ENCODE measurements at regions not wholly inside any gene's neighbourhood (a gene's known extent, or its start where the extent isn't known, plus 50 kb on each side); places are given as distances from the start of the nearest gene placed in this dataset.
"Not testable (repeated sequence)": the region's sequence is repeated elsewhere in the genome, so short reads cannot be mapped to it uniquely, and the experiment has no call there.

DNA sequence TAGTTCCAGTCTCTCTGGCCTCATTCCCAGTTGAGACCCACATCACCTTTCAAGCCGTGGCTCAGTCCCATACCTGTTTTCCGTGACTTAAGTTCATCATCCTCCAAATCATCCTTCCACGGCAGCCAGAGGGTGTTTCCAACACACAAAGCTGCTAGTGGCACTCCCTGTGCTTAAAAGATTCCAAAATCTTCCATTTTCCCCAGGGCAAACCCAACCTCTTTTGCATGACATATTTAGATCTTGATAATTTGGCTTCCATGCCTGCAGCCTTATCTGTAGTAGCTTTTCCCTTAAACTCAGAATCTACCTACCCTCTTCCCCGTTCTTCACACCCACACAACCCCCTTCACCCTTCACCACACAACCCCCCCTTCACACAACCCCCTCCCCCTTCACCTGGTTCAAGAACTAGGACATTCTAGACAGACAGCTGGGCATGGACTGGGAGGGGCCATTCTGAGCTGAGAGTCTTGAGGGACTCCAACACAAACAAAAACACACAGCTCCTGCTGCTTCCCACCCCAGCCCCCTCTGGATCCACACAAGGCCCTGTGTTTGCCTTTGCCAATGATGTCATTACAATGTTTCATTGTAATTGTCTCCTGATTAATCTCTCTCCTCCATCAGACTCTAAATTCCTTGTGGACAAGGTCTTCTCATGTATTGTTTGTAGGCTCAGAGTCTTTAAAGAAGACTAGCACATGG lies 268.2 kb downstream of the SH3GL2 start:
- no peak for DNase-seq (ENCODE audit: low spot score)

DNA sequence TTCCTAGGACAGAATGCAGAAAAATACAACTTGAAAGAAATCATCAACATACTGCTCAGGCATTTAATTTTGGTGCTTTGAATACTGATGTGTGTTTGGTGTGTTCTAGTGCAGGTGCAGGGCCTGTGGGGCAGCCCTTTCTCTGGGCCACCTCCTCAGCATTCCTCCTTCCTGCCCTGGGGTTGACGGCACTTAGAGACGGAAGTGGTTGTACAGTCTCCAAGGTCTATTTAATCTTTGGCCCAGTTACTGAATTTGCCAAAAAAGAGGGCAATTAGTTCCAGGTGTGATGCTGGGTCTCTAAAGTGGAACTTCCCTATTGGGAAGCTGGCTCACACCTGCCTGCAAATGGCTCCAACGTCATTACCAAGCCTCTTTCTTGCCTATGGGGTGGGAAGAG lies 269.0 kb downstream of the SH3GL2 start:
- no peak for DNase-seq (ENCODE audit: low spot score)

DNA sequence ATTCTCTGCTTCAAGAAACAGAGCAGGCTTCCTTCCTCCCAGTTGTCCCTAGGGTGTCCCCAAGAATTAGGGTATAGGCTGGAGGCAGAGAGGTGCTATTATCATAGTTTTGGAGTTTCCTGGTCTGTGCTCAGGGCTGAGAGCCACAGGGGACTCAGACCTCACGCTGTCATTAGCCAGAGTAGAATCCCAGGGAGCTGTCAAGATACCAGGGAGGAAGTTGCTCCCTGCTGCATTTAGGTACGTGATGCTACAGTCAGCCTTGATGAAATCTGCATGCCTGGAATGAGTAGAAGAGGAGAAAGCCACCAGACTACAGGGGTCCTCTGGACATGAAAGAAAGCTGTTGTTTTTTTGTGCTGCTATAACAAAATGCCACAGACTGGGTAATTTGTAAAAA lies 273.2 kb downstream of the SH3GL2 start:
- no peak for DNase-seq (ENCODE audit: low spot score)

DNA sequence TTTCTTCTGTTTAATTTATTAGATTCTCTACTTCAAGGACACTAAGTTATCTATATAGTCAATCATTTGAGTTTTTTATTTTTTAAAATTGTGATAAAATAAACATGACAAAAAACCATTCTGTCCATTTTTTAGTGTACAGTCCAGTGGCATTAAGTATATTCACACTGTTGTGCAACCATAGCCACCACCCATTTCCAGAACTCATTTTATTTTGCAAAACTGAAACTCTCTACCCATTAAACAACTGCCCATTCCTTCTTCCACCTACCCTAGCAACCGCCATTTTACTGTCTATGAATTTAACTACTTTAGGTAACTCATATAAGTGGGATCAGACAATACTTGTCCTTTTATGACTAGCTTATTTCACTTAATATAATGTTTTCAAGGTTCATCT lies 275.6 kb downstream of the SH3GL2 start:
- DNase-seq (ENCODE audit: low spot score) = no peak

DNA sequence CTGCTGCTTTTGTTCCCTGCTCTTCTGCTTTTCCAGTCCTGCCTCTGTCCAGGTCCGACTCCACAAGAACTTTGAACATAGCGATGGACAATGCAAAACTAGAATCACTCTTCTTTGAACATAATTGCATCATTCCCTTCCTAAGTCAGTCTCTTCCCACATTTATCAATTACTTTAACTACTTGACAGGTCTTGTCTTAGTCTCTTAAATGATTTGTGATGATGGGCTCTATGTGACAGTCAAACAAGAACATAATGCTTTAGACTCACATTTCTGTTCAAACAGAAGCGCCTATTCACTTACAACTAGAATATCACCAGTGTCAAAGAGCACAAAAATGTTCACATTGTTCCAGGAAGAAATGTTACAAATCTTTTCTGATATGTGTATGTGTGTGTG lies 278.1 kb downstream of the SH3GL2 start:
- DNase-seq (ENCODE audit: low spot score) = no peak

DNA sequence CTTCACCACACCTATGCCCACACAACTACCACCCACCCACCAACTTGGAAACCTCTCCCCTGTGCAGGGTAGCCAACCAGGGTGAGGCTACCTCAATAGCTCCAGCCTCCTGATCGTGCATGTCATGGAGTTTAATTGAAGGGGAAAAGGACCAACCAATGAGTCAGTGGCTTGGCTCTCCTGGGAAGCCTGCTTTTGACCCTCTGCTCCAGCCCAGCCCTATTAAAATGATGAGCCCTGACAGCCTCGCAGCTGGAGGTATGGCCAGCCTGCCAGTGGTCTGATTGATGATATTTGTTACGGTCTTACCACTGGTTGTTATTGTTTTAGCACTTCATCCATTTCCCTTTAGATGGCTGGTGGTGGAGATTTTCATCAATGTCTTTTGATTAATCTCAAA lies 280.4 kb downstream of the SH3GL2 start:
- no peak for DNase-seq (ENCODE audit: low spot score)

DNA sequence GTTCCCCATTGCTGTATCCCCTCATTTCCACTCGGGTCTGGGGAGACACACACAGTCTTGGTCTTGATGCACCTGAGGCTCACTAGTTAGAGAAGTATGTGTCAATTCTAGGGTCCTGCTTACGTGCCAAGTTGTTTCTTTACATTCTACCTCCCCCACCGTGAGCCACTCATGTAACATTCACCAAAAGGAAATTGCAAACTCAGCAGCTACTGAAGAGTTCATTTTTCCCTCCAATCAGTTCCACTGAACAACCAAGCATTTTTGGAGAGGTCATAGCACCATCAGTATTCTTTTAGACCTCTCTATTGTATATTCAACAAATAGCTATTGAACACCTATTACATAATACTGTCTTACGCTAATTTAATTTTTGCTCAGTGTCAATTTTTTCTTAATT lies 281.1 kb downstream of the SH3GL2 start:
- DNase-seq (ENCODE audit: low spot score) = no peak

DNA sequence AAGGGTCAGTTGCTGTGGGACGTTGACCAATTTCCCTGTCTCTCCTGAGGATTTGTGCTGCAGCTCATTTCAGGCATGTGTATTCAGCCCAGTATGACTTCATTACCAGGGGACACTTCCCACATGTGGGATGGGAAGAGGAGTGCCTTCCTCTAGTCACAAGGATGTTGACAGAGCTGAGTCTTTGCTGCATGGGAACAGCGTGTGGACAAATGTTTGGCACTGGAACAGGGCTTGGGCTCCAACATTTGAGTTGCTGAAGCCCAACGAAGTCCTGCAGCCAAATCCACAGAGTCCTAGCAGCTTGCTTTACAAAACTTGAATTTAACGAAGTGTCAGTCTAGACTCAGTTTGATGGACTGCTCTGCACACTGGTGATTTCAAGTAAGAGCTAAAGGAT lies 283.2 kb downstream of the SH3GL2 start:
- DNase-seq (ENCODE audit: low spot score) = no peak

DNA sequence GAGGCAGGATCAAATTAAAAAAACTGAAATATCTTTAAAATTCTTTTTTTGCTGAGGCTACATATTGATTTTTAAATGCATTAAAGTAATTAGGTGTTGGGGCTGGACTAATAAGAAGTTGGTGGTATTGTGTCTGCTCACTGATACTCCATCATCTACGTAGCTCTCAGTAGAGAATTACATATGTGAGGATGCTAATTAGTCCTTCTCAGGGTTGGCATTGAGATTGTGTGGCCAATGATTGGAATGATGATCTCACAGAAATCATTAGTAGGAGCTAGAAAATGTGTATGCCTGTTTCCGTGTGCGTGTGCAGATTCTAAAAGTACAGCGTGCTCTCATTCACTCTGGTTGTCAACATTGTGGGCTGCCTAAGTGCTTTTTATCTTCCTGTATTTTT lies 283.8 kb downstream of the SH3GL2 start:
- no peak for DNase-seq (ENCODE audit: low spot score)

DNA sequence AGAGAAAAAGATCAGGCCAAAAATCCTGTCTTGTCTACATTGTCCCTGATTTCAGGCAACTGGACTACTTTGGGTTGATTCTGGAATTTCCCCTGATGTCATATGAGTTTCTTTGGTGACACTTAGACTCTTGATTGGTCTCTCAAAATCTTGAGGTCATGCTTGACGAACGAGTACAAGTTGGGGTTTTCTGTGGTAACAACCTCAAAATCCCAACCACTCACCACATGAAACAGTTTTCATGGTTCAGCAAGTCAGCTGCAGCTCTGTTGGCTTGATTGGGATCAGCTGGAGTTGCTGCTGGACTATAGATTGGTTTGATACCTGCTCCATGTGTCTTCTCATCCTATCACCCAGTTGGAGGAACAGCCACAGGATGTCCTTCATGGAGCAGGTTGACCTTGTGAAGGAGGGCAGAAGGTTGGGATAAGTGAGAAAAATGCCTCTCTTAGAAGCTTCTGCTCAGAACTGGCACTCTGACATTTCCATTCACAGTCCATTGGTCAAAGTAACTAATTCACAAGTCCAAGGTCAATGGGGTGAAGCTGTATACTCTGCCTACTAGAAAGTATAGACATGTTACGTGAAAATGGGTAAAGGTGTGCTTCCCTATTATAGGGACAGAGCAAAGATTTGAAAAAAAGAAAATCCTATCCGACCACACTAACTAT lies 284.5 kb downstream of the SH3GL2 start:
- DNase-seq (ENCODE audit: low spot score) = no peak

DNA sequence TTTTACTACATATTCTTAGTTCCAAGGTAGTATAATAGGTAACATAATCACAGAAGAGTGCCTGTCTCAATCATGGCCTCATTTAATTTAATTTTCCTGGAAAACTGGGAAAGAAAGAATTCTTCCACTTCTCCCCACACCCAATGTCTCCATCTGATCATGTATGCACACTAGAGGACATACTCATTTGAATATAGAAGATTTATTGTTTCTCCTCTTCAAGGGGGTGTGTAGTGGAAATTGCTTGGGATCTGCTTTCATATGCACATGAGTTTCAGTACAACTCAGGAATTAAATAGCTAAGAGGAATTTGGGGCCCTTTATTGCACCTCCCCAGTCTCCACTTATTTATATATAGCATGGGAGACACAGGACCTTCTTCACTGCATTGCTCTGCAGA lies 285.1 kb downstream of the SH3GL2 start:
- DNase-seq (ENCODE audit: low spot score) = no peak

DNA sequence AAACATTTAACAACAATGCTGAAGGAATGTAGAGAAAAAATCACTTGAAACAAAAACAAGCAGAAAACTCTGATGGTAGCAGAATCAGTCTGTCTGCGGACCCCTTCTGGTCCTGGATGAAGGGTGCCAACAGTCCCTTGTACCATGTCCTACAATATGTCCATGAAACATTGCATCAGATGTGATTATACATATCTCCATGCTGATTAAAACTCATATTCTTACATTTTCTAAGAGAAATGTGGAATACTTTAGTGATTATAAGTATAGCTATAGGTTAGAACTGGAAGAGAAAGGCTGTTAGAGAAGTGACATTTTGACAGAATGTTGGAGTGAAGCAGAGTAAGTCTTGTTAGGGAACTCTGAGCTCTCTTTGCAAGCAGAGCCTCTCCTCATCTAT lies 286.1 kb downstream of the SH3GL2 start:
- no peak for DNase-seq (ENCODE audit: low spot score)

DNA sequence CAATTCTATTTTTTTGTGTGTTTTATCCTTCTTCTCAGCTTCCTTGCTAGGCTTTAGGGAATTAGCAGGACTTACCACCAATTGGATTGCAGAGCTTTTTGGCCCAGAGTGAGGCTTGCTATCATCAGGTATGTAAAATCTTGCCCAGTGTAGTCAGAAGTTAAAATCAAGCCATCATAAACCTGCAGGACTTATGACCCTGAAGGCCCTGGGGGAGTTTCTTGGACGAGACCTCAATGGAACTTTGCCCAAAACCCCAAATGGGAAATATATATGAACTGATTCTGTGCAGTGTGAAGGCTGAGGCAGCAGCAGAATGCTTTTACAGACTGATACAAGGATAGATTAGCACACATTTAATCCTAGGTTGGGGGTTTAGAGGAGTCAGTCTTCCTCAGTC lies 287.0 kb downstream of the SH3GL2 start:
- no peak for DNase-seq (ENCODE audit: low spot score)

DNA sequence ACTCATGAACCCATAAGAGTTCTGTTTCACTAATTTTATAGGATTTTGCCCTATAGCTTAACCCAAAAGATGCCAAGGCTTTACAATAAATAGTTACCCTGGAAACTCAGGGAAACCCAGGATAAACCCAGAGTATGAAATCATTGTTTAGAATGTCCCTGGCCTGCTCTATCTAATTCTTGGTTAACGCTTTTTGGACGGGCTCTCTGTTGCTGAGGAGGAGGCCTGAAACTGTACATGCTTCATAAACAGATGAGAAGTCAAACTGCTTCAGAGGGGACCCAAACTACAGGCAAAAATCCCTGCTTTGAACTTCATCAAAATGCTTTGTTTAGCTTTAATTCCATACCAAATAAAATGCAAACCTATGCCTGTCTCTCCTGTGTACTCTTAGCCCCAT lies 291.9 kb downstream of the SH3GL2 start:
- DNase-seq (ENCODE audit: low spot score) = no peak

DNA sequence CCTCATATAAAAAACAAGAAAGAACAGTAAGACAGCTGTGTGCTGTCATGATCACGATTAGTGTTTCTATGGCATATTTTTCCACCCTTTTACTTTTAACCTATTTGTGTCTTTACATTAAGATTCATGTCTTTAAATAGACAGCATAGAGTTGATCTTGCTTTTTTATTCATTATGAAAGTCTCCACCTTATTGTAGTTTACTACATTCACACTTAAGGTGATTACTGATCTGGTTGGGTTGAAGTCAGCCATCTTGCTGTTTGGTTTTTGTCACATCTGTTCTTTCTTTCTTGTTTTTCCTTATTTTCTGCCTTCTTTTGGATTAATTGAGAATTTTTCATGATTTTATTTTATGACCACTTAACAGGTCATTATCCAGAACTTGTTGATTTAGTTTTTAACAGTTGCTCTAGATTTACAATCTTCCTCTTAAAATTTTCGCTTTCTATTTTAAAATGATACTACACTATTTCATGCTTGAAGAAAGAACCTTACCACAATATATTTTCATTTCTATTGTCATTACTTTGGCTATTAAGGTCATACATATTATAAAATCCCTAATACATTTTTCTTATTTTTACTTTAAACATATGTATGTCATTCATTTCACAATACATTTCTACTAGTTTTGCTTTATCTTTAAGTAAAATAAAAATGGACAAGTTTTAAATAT lies 292.5 kb downstream of the SH3GL2 start:
- DNase-seq (ENCODE audit: low spot score) = no peak

DNA sequence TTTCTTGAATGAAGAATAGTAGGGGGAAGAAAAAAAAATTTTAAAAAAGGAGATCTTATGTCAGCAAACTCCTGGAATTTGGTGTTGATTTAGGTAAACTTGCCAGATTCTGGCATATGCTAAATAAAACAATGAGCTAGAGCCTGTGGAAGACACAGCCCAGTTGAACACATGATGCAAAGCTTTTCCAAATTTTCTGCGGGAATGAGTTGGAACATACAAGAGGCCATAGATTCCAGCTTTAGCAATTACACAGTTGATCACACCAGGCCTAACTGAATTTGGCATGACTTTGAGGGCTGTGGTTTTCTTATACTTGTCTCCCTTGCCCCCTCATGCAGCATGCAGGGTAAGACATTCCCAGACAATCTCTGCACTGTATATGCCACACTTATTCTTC lies 297.0 kb downstream of the SH3GL2 start:
- no peak for DNase-seq (ENCODE audit: low spot score)

DNA sequence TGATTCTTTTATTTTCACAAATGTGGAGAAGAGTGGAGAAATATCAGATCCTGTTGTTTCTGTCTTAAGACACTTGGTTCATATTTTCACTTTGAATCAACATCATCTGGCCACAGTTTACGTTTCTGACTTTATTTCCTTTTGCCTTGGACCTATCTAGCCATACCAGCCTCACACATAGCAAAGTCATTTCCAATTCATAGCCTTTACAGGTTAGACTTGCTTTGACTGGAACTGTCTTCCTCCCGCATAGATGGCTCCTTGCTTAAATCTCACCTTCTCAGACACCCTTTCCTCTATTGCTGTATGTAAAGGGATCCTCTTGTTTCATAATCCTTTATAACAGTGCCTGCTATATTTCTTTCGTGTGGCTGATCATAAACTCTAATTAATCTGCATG lies 297.8 kb downstream of the SH3GL2 start:
- DNase-seq (ENCODE audit: low spot score) = no peak

DNA sequence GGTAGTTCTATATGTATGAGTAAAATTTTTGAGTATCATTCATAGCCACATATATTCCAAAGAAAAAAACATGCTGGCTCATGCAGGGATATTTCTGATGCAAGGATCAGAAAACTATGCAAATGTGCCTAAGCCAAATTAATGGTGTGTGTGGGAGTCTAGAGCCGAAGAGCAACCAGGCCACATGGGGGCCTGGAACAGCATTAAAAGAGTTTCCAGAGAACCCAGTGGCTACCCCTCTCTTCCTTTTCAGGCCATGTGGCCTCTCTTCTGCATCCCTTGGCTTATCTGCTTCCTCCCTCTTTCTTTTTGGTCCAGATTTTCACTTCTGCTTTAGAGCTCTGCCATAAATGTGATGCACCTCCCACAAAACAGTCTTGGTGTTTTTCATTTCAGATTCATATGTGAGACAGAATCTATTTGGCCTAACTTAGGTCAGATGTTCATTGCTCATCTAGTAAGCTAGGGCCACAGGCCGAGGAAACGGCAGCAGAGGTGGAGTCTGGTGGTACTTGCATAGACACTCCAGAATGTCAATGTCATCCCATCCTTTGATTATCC lies 300.0 kb downstream of the SH3GL2 start:
- no peak for DNase-seq (ENCODE audit: low spot score)

DNA sequence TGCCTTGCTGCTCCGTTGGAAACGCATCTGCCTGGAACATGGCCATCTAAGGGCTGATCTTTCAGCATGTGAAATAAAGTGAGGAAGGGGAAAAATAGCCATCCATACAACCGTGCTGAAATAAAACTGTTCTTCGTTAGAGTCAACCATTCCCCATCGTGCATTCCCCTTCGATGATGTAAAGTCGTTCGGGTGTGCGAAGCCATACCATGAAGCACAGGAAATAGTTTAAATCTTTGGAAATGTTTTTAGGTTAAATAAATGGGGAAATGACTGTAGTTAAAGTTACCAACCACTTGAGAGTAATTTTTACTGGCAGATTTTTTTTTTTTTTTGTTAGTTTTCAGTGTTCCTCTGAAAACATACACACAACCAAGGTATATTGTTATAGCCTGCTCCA lies 302.5 kb downstream of the SH3GL2 start:
- DNase-seq (ENCODE audit: low spot score) = no peak

DNA sequence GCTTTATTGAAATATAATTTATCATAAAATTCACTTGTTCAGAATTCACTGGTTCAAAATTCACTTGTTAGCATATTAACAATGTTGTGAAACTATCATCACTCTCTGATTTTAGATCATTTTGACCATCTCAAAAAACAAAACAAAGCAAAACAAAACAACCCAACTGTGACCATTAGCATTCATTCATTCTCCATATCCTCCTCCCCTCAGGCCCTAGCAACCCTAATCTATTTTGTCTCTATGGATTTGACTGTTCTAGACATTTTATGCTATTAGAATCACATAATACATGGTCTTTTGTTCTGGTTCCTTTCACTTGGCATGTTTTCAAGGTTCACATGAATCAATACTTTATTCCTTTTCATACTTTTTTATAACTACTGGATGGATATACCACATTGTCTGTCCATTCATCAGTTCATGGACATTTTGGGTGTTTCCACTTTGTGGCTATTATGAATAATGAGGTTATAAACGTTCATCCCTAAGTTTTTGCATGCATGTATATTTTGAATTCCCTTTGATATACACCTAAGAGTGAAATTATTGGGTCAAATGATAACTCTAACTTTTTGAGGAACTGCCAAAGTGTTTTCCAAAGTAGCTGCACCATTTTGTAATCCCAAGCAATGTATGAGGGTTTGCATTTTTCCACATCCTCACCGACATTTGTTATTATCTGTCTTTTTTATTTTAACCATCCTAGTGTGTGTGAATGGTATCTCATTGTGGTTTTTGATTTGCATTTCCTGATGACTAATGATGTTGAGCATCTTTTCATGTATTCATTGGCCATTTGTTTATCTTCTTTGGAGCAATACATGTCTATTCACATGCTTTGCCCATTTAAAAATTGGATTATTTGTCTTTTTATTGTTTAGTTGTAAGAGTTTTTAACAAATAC lies 304.1 kb downstream of the SH3GL2 start:
- no peak for DNase-seq (ENCODE audit: low spot score)

DNA sequence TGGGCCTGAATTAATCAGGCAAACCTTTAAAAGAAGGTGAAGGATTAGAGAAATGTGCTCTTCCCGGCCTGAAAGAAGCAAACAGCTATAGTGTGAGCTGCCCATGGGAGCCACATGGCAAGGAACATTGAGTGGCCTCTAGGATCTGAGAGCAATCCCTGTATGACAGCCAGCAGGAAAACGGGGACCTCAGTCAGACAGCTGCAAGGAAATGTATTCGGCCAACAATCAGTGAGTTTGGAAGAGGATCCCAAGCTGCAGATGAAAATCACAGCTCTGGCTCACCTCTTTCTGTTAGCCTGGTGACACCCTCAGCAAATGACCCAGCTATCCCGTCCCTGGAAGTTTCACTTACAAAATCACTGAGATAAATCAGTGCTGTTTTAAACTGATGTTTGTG lies 309.2 kb downstream of the SH3GL2 start:
- no peak for DNase-seq (ENCODE audit: low spot score)

DNA sequence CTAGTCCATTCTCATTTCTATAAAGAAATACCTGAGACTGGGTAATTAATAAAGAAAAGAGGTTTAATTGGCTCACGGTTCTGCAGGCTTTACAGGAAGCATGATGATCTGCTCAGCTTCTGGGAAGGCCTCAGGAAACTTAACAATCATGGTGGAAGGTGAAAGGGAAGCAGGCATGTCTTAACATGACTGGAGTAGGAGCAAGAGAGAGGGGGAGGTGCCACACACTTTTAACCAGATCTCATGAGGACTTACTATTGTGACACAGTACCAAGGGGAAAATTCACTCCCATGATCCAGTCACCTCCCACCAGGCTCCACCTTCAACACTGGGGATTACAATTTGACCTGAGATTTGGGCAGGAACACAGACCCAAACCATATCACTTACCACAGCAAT lies 310.1 kb downstream of the SH3GL2 start:
- DNase-seq (ENCODE audit: low spot score) = not testable (repeated sequence)

All from AG08395 (cell line).